H1 (cell line): ENCODE measurements at regions not wholly inside any gene's neighbourhood (a gene's known extent, or its start where the extent isn't known, plus 50 kb on each side); places are given as distances from the start of the nearest gene placed in this dataset.

Experiments
- CTCF ChIA-PET: fragments of 300-600 bp; sonication (Branson Sonifier 250); formaldehyde crosslinking; loops from one replicate; lab custom pipeline; 2021; ENCODE audit not compliant: partially characterized antibody; lab: Charles Lee
- POLR2A ChIA-PET: fragments of 300-600 bp; sonication (Branson Sonifier 250); formaldehyde crosslinking; loops from one replicate; lab custom pipeline; 2021; ENCODE audit warnings: inconsistent platforms; ENCODE audit not compliant: partially characterized antibody; lab: Charles Lee
- DNase-seq, 2 experiments: peaks; one replicate each; pipeline versions ENCODE4 v3.0.0 to v3.0.0-alpha.2; 2010 to 2022; ENCODE audit warnings: low spot score in 2 of 2, low read depth in 1 of 2, mixed read lengths in 1 of 2
- FAIRE-seq: peaks from 2 replicates; lab custom pipeline; 2011; peaks lifted over from hg19 to GRCh38; lab: Jason Lieb, UNC
- H2AFZ ChIP-seq: 2 replicates; pipeline ENCODE4 v1.8.1; 2012; ENCODE audit warnings: low read length, inconsistent platforms
- H2AK5ac ChIP-seq: 2 replicates; pipeline ENCODE4 v1.6.1; 2013; ENCODE audit warnings: low read depth, low read length
- H2BK120ac ChIP-seq: replicated peaks from 2 replicates; pipeline ENCODE3; 2013; ENCODE audit warnings: low read depth, low read length, inconsistent platforms
- H2BK12ac ChIP-seq: 2 replicates; pipeline ENCODE4 v1.6.1; 2013; ENCODE audit warnings: low read depth, low read length
- H2BK15ac ChIP-seq: 2 replicates; pipeline ENCODE4 v1.6.1; 2013; ENCODE audit warnings: low read length
- H2BK20ac ChIP-seq: 2 replicates; pipeline ENCODE4 v1.6.1; 2013; ENCODE audit warnings: low read length
- H2BK5ac ChIP-seq: 2 replicates; pipeline ENCODE4 v1.6.1; 2013; ENCODE audit warnings: low read depth, low read length
- H3K14ac ChIP-seq: 2 replicates; pipeline ENCODE4 v1.6.1; 2013; ENCODE audit warnings: inconsistent platforms; ENCODE audit not compliant: insufficient read length
- H3K18ac ChIP-seq: 2 replicates; pipeline ENCODE4 v1.6.1; 2013; ENCODE audit warnings: low read length; ENCODE audit errors: extremely low read depth
- H3K23ac ChIP-seq: 2 replicates; pipeline ENCODE4 v1.6.1; 2013; ENCODE audit warnings: inconsistent platforms; ENCODE audit not compliant: insufficient read length
- H3K23me2 ChIP-seq: 2 replicates; pipeline ENCODE4 v1.6.1; 2013; ENCODE audit warnings: low read depth, low read length
- H3K27ac ChIP-seq: 2 replicates; pipeline ENCODE4 v1.6.1; 2011; ENCODE audit warnings: low read depth, low read length, inconsistent platforms
- H3K27me3 ChIP-seq, 4 experiments: replicated peaks in 1 of 4; 1 replicate in 1 of 4; 2 replicates in 3 of 4; pipeline versions ENCODE4 v1.6.1 to v1.8.1; 2011 to 2013; ENCODE audit warnings: low read length in 3 of 4, mild to moderate bottlenecking in 3 of 4, inconsistent platforms in 2 of 4, mixed read lengths in 2 of 4, moderate library complexity in 1 of 4; ENCODE audit not compliant: control insufficient read depth in 3 of 4, insufficient read depth in 3 of 4; ENCODE audit errors: extremely low read depth in 1 of 4
- H3K36me3 ChIP-seq, 4 experiments: 2 replicates each; pipeline versions ENCODE4 v1.6.1 to v1.8.1; 2011 to 2013; ENCODE audit warnings: mild to moderate bottlenecking in 4 of 4, low read length in 3 of 4, moderate library complexity in 2 of 4, control low read depth in 1 of 4, inconsistent platforms in 1 of 4; ENCODE audit not compliant: insufficient read depth in 4 of 4, control insufficient read depth in 2 of 4
- H3K4ac ChIP-seq: replicated peaks from 2 replicates; pipeline ENCODE3; 2013; ENCODE audit warnings: low read length, low read depth, mixed read lengths, inconsistent platforms; ENCODE audit not compliant: insufficient read length
- H3K4me1 ChIP-seq, 4 experiments: replicated peaks in 1 of 4; 1 replicate in 1 of 4; 2 replicates in 3 of 4; pipeline versions ENCODE4 v1.6.1 to v1.8.1; 2011 to 2013; ENCODE audit warnings: low read length in 3 of 4, inconsistent platforms in 2 of 4, mixed read lengths in 1 of 4; ENCODE audit not compliant: insufficient read depth in 4 of 4, control insufficient read depth in 3 of 4
- H3K4me2 ChIP-seq, 2 experiments: 2 replicates each; pipeline versions ENCODE4 v1.6.1 to v1.8.1; 2011 to 2013; ENCODE audit warnings: low read depth in 2 of 2, low read length in 2 of 2, control low read depth in 1 of 2, inconsistent platforms in 1 of 2, mild to moderate bottlenecking in 1 of 2; ENCODE audit not compliant: insufficient read depth in 1 of 2
- H3K4me3 ChIP-seq, 4 experiments: fragments of 200-600, 300-600 bp in 1 of 4; sonication (generic), shearing (Covaris generic), sonication (Bioruptor Twin) in 1 of 4; 2 replicates each; pipeline versions ENCODE4 v1.5.1 to v1.8.1; 2011 to 2016; ENCODE audit warnings: low read length in 4 of 4, low read depth in 3 of 4, control low read depth in 2 of 4, inconsistent platforms in 2 of 4, mild to moderate bottlenecking in 2 of 4, mixed read lengths in 1 of 4, moderate library complexity in 1 of 4; ENCODE audit not compliant: insufficient read depth in 2 of 4; ENCODE audit errors: extremely low read depth in 1 of 4
- H3K56ac ChIP-seq: replicated peaks from 2 replicates; pipeline ENCODE3; 2013; ENCODE audit warnings: low read depth, mild to moderate bottlenecking, mixed read lengths, low read length, inconsistent platforms; ENCODE audit not compliant: insufficient read length
- H3K79me1 ChIP-seq: 2 replicates; pipeline ENCODE4 v1.6.1; 2013; ENCODE audit warnings: low read depth, low read length, control low read depth
- H3K79me2 ChIP-seq, 2 experiments: 2 replicates each; pipeline versions ENCODE4 v1.6.1 to v1.8.1; 2012 to 2013; ENCODE audit warnings: low read length in 2 of 2, mild to moderate bottlenecking in 2 of 2, inconsistent platforms in 1 of 2; ENCODE audit not compliant: insufficient read depth in 2 of 2, control insufficient read depth in 1 of 2
- H3K9ac ChIP-seq, 4 experiments: replicated peaks in 1 of 4; 1 replicate in 1 of 4; 2 replicates in 3 of 4; pipeline versions ENCODE4 v1.6.1 to v1.8.1; 2011 to 2013; ENCODE audit warnings: low read depth in 3 of 4, low read length in 3 of 4, control low read depth in 2 of 4, mild to moderate bottlenecking in 2 of 4, moderate library complexity in 2 of 4, inconsistent platforms in 1 of 4; ENCODE audit errors: extremely low read depth in 1 of 4
- H3K9me3 ChIP-seq, 2 experiments: 2 replicates each; pipeline versions ENCODE4 v1.6.1 to v1.8.1; 2012 to 2013; ENCODE audit warnings: mild to moderate bottlenecking in 2 of 2, moderate library complexity in 2 of 2, control low read depth in 1 of 2, inconsistent platforms in 1 of 2, low read depth in 1 of 2, low read length in 1 of 2, mixed read lengths in 1 of 2; ENCODE audit not compliant: insufficient read depth in 2 of 2
- H4K20me1 ChIP-seq, 2 experiments: replicated peaks in 1 of 2; 2 replicates each; pipeline versions ENCODE3 to v1.8.1; 2011 to 2013; ENCODE audit warnings: inconsistent platforms in 2 of 2, low read length in 2 of 2, mild to moderate bottlenecking in 1 of 2; ENCODE audit not compliant: insufficient read depth in 2 of 2, control insufficient read depth in 1 of 2
- H4K5ac ChIP-seq: 2 replicates; pipeline ENCODE4 v1.6.1; 2013; ENCODE audit warnings: low read length, low read depth, mixed read lengths, inconsistent platforms; ENCODE audit not compliant: insufficient read length
- H4K8ac ChIP-seq: 2 replicates; pipeline ENCODE4 v1.8.0; 2013; ENCODE audit warnings: mild to moderate bottlenecking, moderate library complexity, low read length, inconsistent platforms; ENCODE audit not compliant: insufficient read depth; ENCODE audit errors: extremely low read depth
- H4K91ac ChIP-seq: replicated peaks from 2 replicates; pipeline ENCODE3; 2013; ENCODE audit warnings: low read length, mixed read lengths, inconsistent platforms; ENCODE audit not compliant: insufficient read length
- BACH1 ChIP-seq: IDR thresholded peaks from 2 replicates; pipeline ENCODE4 v1.6.1; 2012; ENCODE audit warnings: low read length, improper control_type of control experiment
- BCL11A ChIP-seq, 2 experiments: IDR thresholded peaks; one replicate each; pipeline ENCODE4 v1.6.1; 2011; ENCODE audit warnings: low read depth in 2 of 2, low read length in 2 of 2, mild to moderate bottlenecking in 2 of 2
- CBX8 ChIP-seq: fragments of 300-800, 300-1000 bp; sonication (generic); IDR thresholded peaks from 2 replicates; pipeline ENCODE4 v1.7.1; 2016; ENCODE audit warnings: low read depth, low read length, borderline replicate concordance
- CHD1 ChIP-seq: IDR thresholded peaks from 2 replicates; pipeline ENCODE4 v1.6.1; 2012; ENCODE audit warnings: low read depth, low read length, improper control_type of control experiment
- E2F6 ChIP-seq: IDR thresholded peaks from 2 replicates; pipeline ENCODE4 v1.6.1; 2012; ENCODE audit warnings: inconsistent platforms
- KDM1A ChIP-seq: fragments of 200-600, 300-600 bp; sonication (generic); IDR thresholded peaks from 2 replicates; pipeline ENCODE4 v1.7.1; 2016; ENCODE audit warnings: mild to moderate bottlenecking, low read length, borderline replicate concordance
- POLR2AphosphoS5 ChIP-seq: IDR thresholded peaks from 2 replicates; pipeline ENCODE4 v1.6.1; 2011; ENCODE audit warnings: low read depth, low read length
- RAD21 ChIP-seq, 2 experiments: IDR thresholded peaks in 1 of 2; conservative IDR thresholded peaks in 1 of 2; 2 replicates each; pipeline ENCODE4 v1.6.1; 2011; ENCODE audit warnings: low read depth in 2 of 2, low read length in 2 of 2, improper control_type of control experiment in 1 of 2, inconsistent platforms in 1 of 2, mild to moderate bottlenecking in 1 of 2, moderate library complexity in 1 of 2
- RXRA ChIP-seq: IDR thresholded peaks from 2 replicates; pipeline ENCODE4 v1.6.1; 2011; ENCODE audit warnings: low read depth, mild to moderate bottlenecking, low read length, moderate library complexity; ENCODE audit not compliant: insufficient read depth
- SUZ12 ChIP-seq: fragments of 200-600 bp; sonication (generic); IDR thresholded peaks from 2 replicates; pipeline ENCODE4 v1.6.1; 2012; ENCODE audit warnings: mild to moderate bottlenecking, inconsistent platforms, low read length, moderate library complexity, mixed read lengths
- TEAD4 ChIP-seq: IDR thresholded peaks from 2 replicates; pipeline ENCODE4 v1.6.1; 2012; ENCODE audit warnings: low read depth, low read length, inconsistent platforms, mixed read lengths
- YY1 ChIP-seq: IDR thresholded peaks from 2 replicates; pipeline ENCODE4 v1.6.1; 2011; ENCODE audit warnings: low read depth, mild to moderate bottlenecking, low read length
- WGBS, 2 experiments: shearing (Covaris generic) in 1 of 2; methylation state at CpG; one replicate each; pipeline versions ENCODE4 v1.1.6 to v1.1.7; 2013 to 2015; ENCODE audit warnings: low lambda C conversion rate in 2 of 2, mixed read lengths in 2 of 2, inconsistent platforms in 1 of 2, low coverage in 1 of 2, missing lambda C conversion rate in 1 of 2; ENCODE audit not compliant: insufficient replicate concordance in 2 of 2, insufficient coverage in 1 of 2, insufficient read length in 1 of 2; ENCODE audit errors: extremely low coverage in 1 of 2, missing lambda C conversion rate in 1 of 2; 5-methylcytosine and 5-hydroxymethylcytosine counted together
- TF ChIP-seq, protein P1 (sequence below): IDR thresholded peaks from 2 replicates; pipeline ENCODE4 v1.6.1; 2011; ENCODE audit warnings: low read length, improper control_type of control experiment

DNA sequence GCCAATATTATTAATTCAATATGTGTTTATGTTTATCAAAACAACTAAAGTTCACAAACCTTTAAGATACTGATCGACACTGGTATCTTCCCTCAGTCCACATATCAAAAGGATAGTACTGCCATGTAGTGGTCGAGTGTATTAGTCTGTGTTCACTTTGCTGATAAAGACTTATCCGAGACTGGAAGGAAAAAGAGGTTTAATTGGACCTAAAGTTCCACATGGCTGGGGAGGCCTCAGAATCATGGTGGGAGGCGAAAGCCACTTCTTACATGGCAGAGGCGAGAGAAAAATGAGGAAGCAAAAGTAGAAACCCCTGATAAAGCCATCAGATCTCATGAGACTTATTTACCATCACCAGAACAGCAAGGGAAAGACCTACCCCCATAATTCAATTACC lies 325.4 kb upstream of the PHF14 start:
- Histone ChIP-seq H2BK120ac (no peak overlapping the region), H3K27ac (no peak overlapping the region), H3K79me1 (no peaks in the 10 kb centered on the region), H2BK15ac (no peak overlapping the region), H2BK20ac (no peak overlapping the region), H2AK5ac (no peak overlapping the region), H3K23me2 (no peaks in the 10 kb centered on the region; the same call in 1 of the 2 replicates), H3K18ac (no peak overlapping the region), H3K14ac (no peak overlapping the region), H3K56ac (no peak overlapping the region), H4K8ac (no peak overlapping the region), H2BK12ac (no peak overlapping the region), H4K91ac (no peak overlapping the region), H3K23ac (no peak overlapping the region), H2AFZ (no peak overlapping the region), H3K4me3 (no peak overlapping the region), H4K5ac (no peak overlapping the region), H3K4me2 (no peak overlapping the region), H3K4ac (no peak overlapping the region), H4K20me1 (no peaks in the 10 kb centered on the region), H3K27me3 (no peaks in the 10 kb centered on the region), H3K9ac (no peak overlapping the region), H3K9me3 (no peaks in the 10 kb centered on the region), H2BK5ac (no peak overlapping the region), H3K36me3 (no peaks in the 10 kb centered on the region), H3K79me2 (no peaks in the 10 kb centered on the region), H3K4me1 (no peaks in the 10 kb centered on the region)
- DNase-seq = no peak
- FAIRE-seq = no peak
- POLR2A ChIA-PET = no interaction called here
- WGBS, 2 experiments = 88% methylated on average over 5 of the region's 5 CpGs; no CpG with 5 or more reads in 1 of the 2 experiments
- CTCF ChIA-PET = interaction anchor here (0.7 to 1.4 kb wide), 5 partner anchors 11 to 693 kb away, joined by 3 to 4 read pairs (median 3); no protein-coding TSS in a partner anchor
- no peak for TF ChIP-seq BACH1
- no peak for TF ChIP-seq CBX8
- TF ChIP-seq RAD21 (IDR thresholded peaks at IDR 0.05 in 1 of 2, conservative IDR thresholded peaks at IDR 0.05 in 1 of 2; ENCODE audit: low read depth in 2 of 2, low read length in 2 of 2) = no peak
- TF ChIP-seq KDM1A = no peak
- TF ChIP-seq BCL11A (IDR thresholded peaks at IDR 0.05; ENCODE audit: low read depth in 2 of 2, low read length in 2 of 2) = no peak
- TF ChIP-seq YY1 = no peak
- no peak for TF ChIP-seq E2F6
- TF ChIP-seq TEAD4 = no peak
- no peak for TF ChIP-seq RXRA
- no peak for TF ChIP-seq CHD1
- TF ChIP-seq, protein P1, sequence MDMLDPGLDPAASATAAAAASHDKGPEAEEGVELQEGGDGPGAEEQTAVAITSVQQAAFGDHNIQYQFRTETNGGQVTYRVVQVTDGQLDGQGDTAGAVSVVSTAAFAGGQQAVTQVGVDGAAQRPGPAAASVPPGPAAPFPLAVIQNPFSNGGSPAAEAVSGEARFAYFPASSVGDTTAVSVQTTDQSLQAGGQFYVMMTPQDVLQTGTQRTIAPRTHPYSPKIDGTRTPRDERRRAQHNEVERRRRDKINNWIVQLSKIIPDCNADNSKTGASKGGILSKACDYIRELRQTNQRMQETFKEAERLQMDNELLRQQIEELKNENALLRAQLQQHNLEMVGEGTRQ = no peak
- TF ChIP-seq POLR2AphosphoS5 = no peak
- TF ChIP-seq SUZ12 = no peak
